ENCODE measurements at regions not wholly inside any gene's neighbourhood (a gene's known extent, or its start where the extent isn't known, plus 50 kb on each side); places are given as distances from the start of the nearest gene placed in this dataset.
A peak's percentile ranks its signal among the peaks of the same experiment; 100 is the strongest.

DNA sequence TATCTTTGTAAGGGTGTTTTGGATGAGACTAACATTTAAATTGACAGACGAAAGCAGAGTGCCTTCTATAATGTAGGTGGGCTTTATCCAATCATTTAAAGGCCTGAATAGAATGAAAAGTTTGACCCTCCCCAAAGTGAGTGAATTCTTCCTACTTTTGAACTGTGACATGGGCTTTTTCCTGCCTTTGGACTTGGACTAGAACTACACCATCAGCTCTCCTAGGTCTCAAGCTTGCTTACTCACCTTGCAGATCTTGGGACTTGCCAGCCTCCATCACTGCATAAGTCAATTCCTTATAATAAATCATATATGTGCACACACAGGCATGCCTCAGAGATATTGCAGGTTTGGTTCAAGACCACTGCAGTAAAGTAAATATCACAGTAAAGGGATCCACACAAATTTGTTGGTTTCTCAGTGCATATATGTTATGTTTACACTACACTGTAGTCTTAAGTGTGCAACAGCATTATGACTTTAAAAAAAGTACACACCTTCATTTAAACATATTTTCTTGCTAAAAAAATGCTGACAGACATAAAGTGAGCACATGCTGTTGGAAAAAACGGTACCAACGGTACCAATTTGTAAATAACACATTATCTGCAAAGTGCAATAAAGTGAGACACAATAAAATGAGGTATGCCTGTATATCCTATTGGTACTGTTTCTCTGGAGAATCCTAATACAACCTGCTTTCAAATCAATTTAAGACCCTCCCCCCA lies 51.6 kb upstream of the ATF3 start:
- DNase-seq (ENCODE audit: low spot score) = no peak
- POLR2A ChIA-PET = no interaction called here
- CTCF ChIA-PET (ENCODE audit: unreplicated experiment) = no interaction called here
- H4K20me1 ChIP-seq (ENCODE audit: insufficient read depth, low read length) = no peaks in the 10 kb centered on the region
- H3K4me3 ChIP-seq (ENCODE audit: low read depth, low read length, poor library complexity, severe bottlenecking) = no peak overlapping the region
- no peaks in the 10 kb centered on the region; the same call in 1 of the 2 replicates for H3K36me3 ChIP-seq (ENCODE audit: insufficient read depth, low read length)
- no peak overlapping the region for H3K4me2 ChIP-seq (ENCODE audit: low read length)
- no peaks in the 10 kb centered on the region for H3K9me2 ChIP-seq (ENCODE audit: insufficient read depth, low read length)
- H3K79me2 ChIP-seq (ENCODE audit: insufficient read depth, low read depth, low read length) = no peaks in the 10 kb centered on the region
- no TSS peak for BruUV-seq (replicated peaks)
- intact Hi-C loops (cut with micrococcal nuclease; ENCODE audit: unreplicated experiment) = no loop called here
- peaks cover 14% of the 10 kb centered on the region for H3K4me1 ChIP-seq (ENCODE audit: insufficient read depth, low read length, poor library complexity, severe bottlenecking)
- no peaks in the 10 kb centered on the region for H3K9me3 ChIP-seq (ENCODE audit: low read length)
- no peak overlapping the region for H3K27ac ChIP-seq (ENCODE audit: low read depth, low read length, poor library complexity, severe bottlenecking)
- TF ChIP-seq, protein P1, sequence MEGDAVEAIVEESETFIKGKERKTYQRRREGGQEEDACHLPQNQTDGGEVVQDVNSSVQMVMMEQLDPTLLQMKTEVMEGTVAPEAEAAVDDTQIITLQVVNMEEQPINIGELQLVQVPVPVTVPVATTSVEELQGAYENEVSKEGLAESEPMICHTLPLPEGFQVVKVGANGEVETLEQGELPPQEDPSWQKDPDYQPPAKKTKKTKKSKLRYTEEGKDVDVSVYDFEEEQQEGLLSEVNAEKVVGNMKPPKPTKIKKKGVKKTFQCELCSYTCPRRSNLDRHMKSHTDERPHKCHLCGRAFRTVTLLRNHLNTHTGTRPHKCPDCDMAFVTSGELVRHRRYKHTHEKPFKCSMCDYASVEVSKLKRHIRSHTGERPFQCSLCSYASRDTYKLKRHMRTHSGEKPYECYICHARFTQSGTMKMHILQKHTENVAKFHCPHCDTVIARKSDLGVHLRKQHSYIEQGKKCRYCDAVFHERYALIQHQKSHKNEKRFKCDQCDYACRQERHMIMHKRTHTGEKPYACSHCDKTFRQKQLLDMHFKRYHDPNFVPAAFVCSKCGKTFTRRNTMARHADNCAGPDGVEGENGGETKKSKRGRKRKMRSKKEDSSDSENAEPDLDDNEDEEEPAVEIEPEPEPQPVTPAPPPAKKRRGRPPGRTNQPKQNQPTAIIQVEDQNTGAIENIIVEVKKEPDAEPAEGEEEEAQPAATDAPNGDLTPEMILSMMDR (conservative IDR thresholded peaks at IDR 0.05; ENCODE audit: low read length) = no peak
- no peak for TF ChIP-seq EZH2phosphoT487 (IDR thresholded peaks at IDR 0.05; ENCODE audit: borderline replicate concordance, low read depth, low read length)
- no peak overlapping the region for H2AFZ ChIP-seq (ENCODE audit: low read length)

DNA sequence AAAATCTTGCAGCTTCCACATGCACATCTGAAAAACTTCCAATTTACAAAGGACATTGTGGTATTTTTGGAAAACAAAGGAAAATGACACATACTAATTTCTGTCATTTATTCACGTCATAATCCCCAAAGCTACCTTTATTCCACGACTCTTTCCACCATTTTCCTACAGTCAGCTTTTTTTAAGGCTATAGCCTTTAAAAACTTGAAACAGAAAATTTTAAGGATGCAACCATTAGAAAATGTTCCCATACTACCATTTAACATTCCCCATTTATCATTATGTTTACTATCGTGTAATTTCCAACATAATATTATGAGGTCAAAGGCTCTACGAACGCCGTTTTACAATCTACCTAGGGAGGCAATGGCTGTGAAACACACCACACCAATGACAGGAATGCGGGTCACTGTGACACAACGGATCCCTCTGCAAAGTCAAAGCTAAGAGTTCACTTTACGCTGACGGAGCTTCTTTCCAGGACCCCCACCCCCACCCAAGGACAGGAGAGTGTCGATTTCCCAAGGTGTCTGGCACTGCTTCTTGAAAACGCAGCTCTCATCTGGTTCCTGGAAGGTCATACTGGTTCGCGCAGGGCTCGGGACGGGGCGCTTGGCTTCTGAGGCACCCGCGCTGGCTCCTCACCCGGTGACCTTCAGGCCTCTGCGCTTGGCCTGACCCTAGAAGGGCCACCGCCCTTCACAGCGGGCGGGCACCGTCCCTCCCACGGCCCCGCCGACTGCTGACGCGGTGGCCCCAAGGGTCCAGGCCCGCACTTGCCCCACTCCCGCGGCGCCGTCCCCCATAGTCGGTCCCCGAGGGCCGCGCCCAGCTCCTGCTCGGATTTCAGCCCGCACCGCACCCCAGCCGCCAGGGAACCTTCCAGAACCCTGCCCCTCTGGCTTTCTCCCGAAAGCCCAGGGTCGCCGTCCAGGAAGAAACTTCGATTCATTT lies 50.5 kb upstream of the ATF3 start:
- no TSS peak for BruUV-seq (replicated peaks)
- no peaks in the 10 kb centered on the region for H3K9me2 ChIP-seq (ENCODE audit: insufficient read depth, low read length)
- intact Hi-C loops (cut with micrococcal nuclease; ENCODE audit: unreplicated experiment) = no loop called here
- no peaks in the 10 kb centered on the region for H4K20me1 ChIP-seq (ENCODE audit: insufficient read depth, low read length)
- TF ChIP-seq, protein P1 (conservative IDR thresholded peaks at IDR 0.05; ENCODE audit: low read length) = no peak
- no peak for TF ChIP-seq EZH2phosphoT487 (IDR thresholded peaks at IDR 0.05; ENCODE audit: borderline replicate concordance, low read depth, low read length)
- H3K36me3 ChIP-seq (ENCODE audit: insufficient read depth, low read length) = no peaks in the 10 kb centered on the region; the same call in 1 of the 2 replicates
- H3K79me2 ChIP-seq (ENCODE audit: insufficient read depth, low read depth, low read length) = no peaks in the 10 kb centered on the region
- no peak overlapping the region for H3K27ac ChIP-seq (ENCODE audit: low read depth, low read length, poor library complexity, severe bottlenecking)
- H2AFZ ChIP-seq (ENCODE audit: low read length) = peak overlapping the region; percentile 76
- DNase-seq (ENCODE audit: low spot score) = no peak
- H3K4me3 ChIP-seq (ENCODE audit: low read depth, low read length, poor library complexity, severe bottlenecking) = peak overlapping the region; percentile 71
- no peaks in the 10 kb centered on the region for H3K9me3 ChIP-seq (ENCODE audit: low read length)
- ChIA-PET CTCF (ENCODE audit: unreplicated experiment) (interaction anchor here (0.6 kb wide), 1 partner anchor 536 kb away, joined by 4 read pairs; no protein-coding TSS in a partner anchor), POLR2A (interaction anchor here (0.6 to 0.9 kb wide), 6 partner anchors 8 to 143 kb away, joined by 3 to 4 read pairs (median 3); no protein-coding TSS in a partner anchor)
- peak overlapping the region; percentile 61 for H3K4me2 ChIP-seq (ENCODE audit: low read length)
- H3K4me1 ChIP-seq (ENCODE audit: insufficient read depth, low read length, poor library complexity, severe bottlenecking) = peaks cover 14% of the 10 kb centered on the region

Measured in OCI-LY7 (cell line).